IMR-90 (cell line): ENCODE measurements at regions not wholly inside any gene's neighbourhood (a gene's known extent, or its start where the extent isn't known, plus 50 kb on each side); places are given as distances from the start of the nearest gene placed in this dataset.

ENCODE experiments used
- ATAC-seq: fragments of 200-7000 bp; cut with Tn5 transposase; 2 replicates; pipeline ENCODE4 v1.9.1; 2020; ENCODE audit warnings: low read depth, mild to moderate bottlenecking, moderate library complexity
- BruUV-seq: library from RNA; stranded (reverse); fragments of 400-500 nt; replicated peaks from 2 replicates; lab custom pipeline; 2021; lab: Mats Ljungman, UMichigan
- CTCF ChIA-PET: fragments of 300-600 bp; formaldehyde crosslinking; extraction: SDS; loops from one replicate; lab custom pipeline; 2021; ENCODE audit warnings: antibody characterized with exemption; lab: Yijun Ruan, JAX
- POLR2A ChIA-PET: fragments of 300-600 bp; sonication (Branson Sonifier 250); formaldehyde crosslinking; loops from one replicate; lab custom pipeline; 2022; ENCODE audit warnings: antibody characterized with exemption; ENCODE audit not compliant: unreplicated experiment; lab: Charles Lee
- DNase-seq: peaks from one replicate; pipeline ENCODE4 v3.0.0; 2013
- H2AFZ ChIP-seq: replicated peaks from 2 replicates; pipeline ENCODE3; 2013; ENCODE audit warnings: low read length, mild to moderate bottlenecking; ENCODE audit not compliant: poor library complexity
- H2AK5ac ChIP-seq: 2 replicates; pipeline ENCODE4 v1.6.1; 2013; ENCODE audit warnings: low read depth, low read length, inconsistent platforms
- H2AK9ac ChIP-seq: replicated peaks from 2 replicates; pipeline ENCODE3; 2013; ENCODE audit warnings: mild to moderate bottlenecking, low read depth, low read length, moderate library complexity; ENCODE audit not compliant: poor library complexity
- H2BK120ac ChIP-seq: 2 replicates; pipeline ENCODE4 v1.6.1; 2013; ENCODE audit warnings: low read depth, low read length, inconsistent platforms
- H2BK15ac ChIP-seq: 3 replicates; pipeline ENCODE4 v1.6.1; 2013; ENCODE audit warnings: low read depth, low read length, inconsistent platforms
- H2BK20ac ChIP-seq: 2 replicates; pipeline ENCODE4 v1.6.1; 2013; ENCODE audit warnings: low read depth, mild to moderate bottlenecking, inconsistent platforms, low read length, moderate library complexity
- H2BK5ac ChIP-seq: 2 replicates; pipeline ENCODE4 v1.6.1; 2013; ENCODE audit warnings: mild to moderate bottlenecking, low read depth, low read length, inconsistent platforms; ENCODE audit not compliant: poor library complexity, severe bottlenecking
- H3K14ac ChIP-seq: replicated peaks from 2 replicates; pipeline ENCODE4 v1.6.1; 2013; ENCODE audit warnings: low read depth, low read length, inconsistent platforms
- H3K18ac ChIP-seq: 2 replicates; pipeline ENCODE4 v1.6.1; 2013; ENCODE audit warnings: low read depth, low read length, control low read depth
- H3K23ac ChIP-seq: 2 replicates; pipeline ENCODE4 v1.6.1; 2013; ENCODE audit warnings: low read depth, low read length, inconsistent platforms
- H3K27ac ChIP-seq: 2 replicates; pipeline ENCODE4 v1.5.1; 2013; ENCODE audit warnings: mild to moderate bottlenecking, control low read depth, low read length; ENCODE audit not compliant: insufficient read depth
- H3K27me3 ChIP-seq: 2 replicates; pipeline ENCODE4 v1.6.1; 2013; ENCODE audit warnings: low read length; ENCODE audit not compliant: control insufficient read depth, insufficient read depth
- H3K36me3 ChIP-seq: 2 replicates; pipeline ENCODE4 v1.6.1; 2013; ENCODE audit warnings: low read length, mixed read lengths; ENCODE audit not compliant: control insufficient read depth, insufficient read depth
- H3K4ac ChIP-seq: 2 replicates; pipeline ENCODE4 v1.6.1; 2013; ENCODE audit warnings: low read depth, low read length, inconsistent platforms
- H3K4me1 ChIP-seq: 2 replicates; pipeline ENCODE4 v1.6.1; 2013; ENCODE audit warnings: low read length, mixed read lengths; ENCODE audit not compliant: control insufficient read depth, insufficient read depth
- H3K4me2 ChIP-seq: 2 replicates; pipeline ENCODE4 v1.6.1; 2013; ENCODE audit warnings: low read depth, mild to moderate bottlenecking, control low read depth, low read length, moderate library complexity
- H3K4me3 ChIP-seq: 2 replicates; pipeline ENCODE4 v1.5.1; 2013; ENCODE audit warnings: low read depth, mild to moderate bottlenecking, control low read depth, low read length, moderate library complexity; ENCODE audit not compliant: insufficient read depth
- H3K56ac ChIP-seq: 2 replicates; pipeline ENCODE4 v1.6.1; 2013; ENCODE audit warnings: low read length, inconsistent platforms; ENCODE audit not compliant: insufficient read depth; ENCODE audit errors: extremely low read depth
- H3K79me1 ChIP-seq, 2 experiments: 2 replicates each; pipeline ENCODE4 v1.6.1; 2013; ENCODE audit warnings: low read length in 2 of 2, inconsistent platforms in 1 of 2, low read depth in 1 of 2
- H3K9ac ChIP-seq: 2 replicates; pipeline ENCODE4 v1.6.1; 2013; ENCODE audit warnings: low read depth, low read length, control low read depth
- H3K9me1 ChIP-seq: 2 replicates; pipeline ENCODE4 v1.6.1; 2013; ENCODE audit warnings: low read length, inconsistent platforms; ENCODE audit not compliant: insufficient read depth
- H3K9me3 ChIP-seq: 2 replicates; pipeline ENCODE4 v1.6.1; 2013; ENCODE audit warnings: low read length; ENCODE audit not compliant: control insufficient read depth, insufficient read depth
- H4K20me1 ChIP-seq: 2 replicates; pipeline ENCODE4 v1.6.1; 2013; ENCODE audit warnings: low read length, inconsistent platforms; ENCODE audit not compliant: insufficient read depth
- H4K5ac ChIP-seq: 2 replicates; pipeline ENCODE4 v1.6.1; 2013; ENCODE audit warnings: mild to moderate bottlenecking, low read depth, low read length, control low read depth
- H4K8ac ChIP-seq, 2 experiments: 2 replicates each; pipeline ENCODE4 v1.6.1; 2013; ENCODE audit warnings: low read depth in 2 of 2, low read length in 2 of 2, control low read depth in 1 of 2, inconsistent platforms in 1 of 2
- H4K91ac ChIP-seq: 2 replicates; pipeline ENCODE4 v1.6.1; 2013; ENCODE audit warnings: low read depth, low read length, inconsistent platforms; ENCODE audit not compliant: insufficient read depth
- CHD1 ChIP-seq: IDR thresholded peaks from 2 replicates; pipeline ENCODE4 v1.6.1; 2012; ENCODE audit warnings: low read depth, low read length, improper control_type of control experiment
- ELK1 ChIP-seq: fragments of 150-350 bp; IDR thresholded peaks from 2 replicates; pipeline ENCODE4 v1.6.1; 2016; ENCODE audit warnings: low read depth, mild to moderate bottlenecking, low read length, moderate library complexity, borderline replicate concordance
- FOS ChIP-seq: fragments of 150-350 bp; IDR thresholded peaks from 2 replicates; pipeline ENCODE4 v1.6.1; 2016; ENCODE audit warnings: low read depth, low read length
- RAD21 ChIP-seq: IDR thresholded peaks from 2 replicates; pipeline ENCODE4 v1.6.1; 2012; ENCODE audit warnings: low read length, improper control_type of control experiment
- RCOR1 ChIP-seq: IDR thresholded peaks from 2 replicates; pipeline ENCODE4 v1.6.1; 2012; ENCODE audit warnings: mild to moderate bottlenecking, low read length, improper control_type of control experiment; ENCODE audit not compliant: insufficient replicate concordance
- RFX5 ChIP-seq: IDR thresholded peaks from 2 replicates; pipeline ENCODE4 v1.8.0; 2012; ENCODE audit warnings: low read depth, mild to moderate bottlenecking, low read length, moderate library complexity
- dilution Hi-C: fragments of 300-500 bp; cut with HindIII; formaldehyde crosslinking; loops from one replicate; pipeline ENCODE4 v1.14.3; 2018; ENCODE audit warnings: low sequenced_read_pairs; ENCODE audit not compliant: unreplicated experiment
- in situ Hi-C: fragments of 300-500 bp; cut with MboI; formaldehyde crosslinking; loops from 3 replicates; pipeline ENCODE4 v1.14.3; 2019; ENCODE audit warnings: low sequenced_read_pairs, inconsistent platforms, mixed read lengths
- intact Hi-C: fragments of 100-400 bp; cut with micrococcal nuclease; formaldehyde crosslinking; loops from 2 replicates; pipeline ENCODE4 v1.10.0; 2022

GRCh38 chr12:102334765-102335164, 137.1 kb upstream of the PMCH start:
- no peak overlapping the region for H3K14ac ChIP-seq
- H3K4me1 ChIP-seq: peaks cover 3% of the 10 kb centered on the region; the same call in 1 of the 2 replicates
- no peak overlapping the region for H2BK120ac ChIP-seq
- no peaks in the 10 kb centered on the region for H3K79me1 ChIP-seq
- no peak overlapping the region for H2BK20ac ChIP-seq
- H3K27ac ChIP-seq: no peak overlapping the region
- H4K91ac ChIP-seq: no peak overlapping the region
- no peaks in the 10 kb centered on the region for H4K20me1 ChIP-seq
- no peak overlapping the region for H3K4me2 ChIP-seq
- ChIA-PET POLR2A (no interaction called here), CTCF (interaction anchor here (0.6 kb wide), 1 partner anchor 124 kb away, joined by 4 read pairs; no protein-coding TSS in a partner anchor)
- no peak overlapping the region for H3K18ac ChIP-seq
- no peaks in the 10 kb centered on the region for H3K9me1 ChIP-seq
- no peak for DNase-seq
- ATAC-seq: no peak
- no peak for TF ChIP-seq CHD1
- no peak for TF ChIP-seq RAD21
- TF ChIP-seq RFX5: no peak
- no peak for TF ChIP-seq ELK1
- no peak for TF ChIP-seq RCOR1
- TF ChIP-seq FOS: no peak
- H3K9me3 ChIP-seq: no peaks in the 10 kb centered on the region
- H3K4ac ChIP-seq: no peak overlapping the region
- H2AK5ac ChIP-seq: no peak overlapping the region
- H2AFZ ChIP-seq: no peak overlapping the region
- no peak overlapping the region for H3K56ac ChIP-seq
- BruUV-seq: no TSS peak
- H4K5ac ChIP-seq: no peak overlapping the region
- dilution Hi-C loops: no loop called here
- H2BK5ac ChIP-seq: no peak overlapping the region
- no peaks in the 10 kb centered on the region for H3K36me3 ChIP-seq
- no peak overlapping the region for H4K8ac ChIP-seq
- intact Hi-C loops: no loop called here
- H2BK15ac ChIP-seq: no peak overlapping the region
- in situ Hi-C loops: no loop called here
- H3K9ac ChIP-seq: no peak overlapping the region
- H3K23ac ChIP-seq: no peak overlapping the region
- no peak overlapping the region for H2AK9ac ChIP-seq
- H3K4me3 ChIP-seq: no peak overlapping the region
- no peaks in the 10 kb centered on the region for H3K27me3 ChIP-seq
